IMR-90 (cell line): ENCODE measurements at regions not wholly inside any gene's neighbourhood (a gene's known extent, or its start where the extent isn't known, plus 50 kb on each side); places are given as distances from the start of the nearest gene placed in this dataset.

ENCODE experiments used
- ATAC-seq: fragments of 200-7000 bp; cut with Tn5 transposase; 2 replicates; pipeline ENCODE4 v1.9.1; 2020; ENCODE audit warnings: low read depth, mild to moderate bottlenecking, moderate library complexity
- BruUV-seq: library from RNA; stranded (reverse); fragments of 400-500 nt; replicated peaks from 2 replicates; lab custom pipeline; 2021; lab: Mats Ljungman, UMichigan
- CTCF ChIA-PET: fragments of 300-600 bp; formaldehyde crosslinking; extraction: SDS; loops from one replicate; lab custom pipeline; 2021; ENCODE audit warnings: antibody characterized with exemption; lab: Yijun Ruan, JAX
- POLR2A ChIA-PET: fragments of 300-600 bp; sonication (Branson Sonifier 250); formaldehyde crosslinking; loops from one replicate; lab custom pipeline; 2022; ENCODE audit warnings: antibody characterized with exemption; ENCODE audit not compliant: unreplicated experiment; lab: Charles Lee
- DNase-seq: peaks from one replicate; pipeline ENCODE4 v3.0.0; 2013
- H2AFZ ChIP-seq: replicated peaks from 2 replicates; pipeline ENCODE3; 2013; ENCODE audit warnings: low read length, mild to moderate bottlenecking; ENCODE audit not compliant: poor library complexity
- H2AK5ac ChIP-seq: 2 replicates; pipeline ENCODE4 v1.6.1; 2013; ENCODE audit warnings: low read depth, low read length, inconsistent platforms
- H2AK9ac ChIP-seq: replicated peaks from 2 replicates; pipeline ENCODE3; 2013; ENCODE audit warnings: mild to moderate bottlenecking, low read depth, low read length, moderate library complexity; ENCODE audit not compliant: poor library complexity
- H2BK120ac ChIP-seq: 2 replicates; pipeline ENCODE4 v1.6.1; 2013; ENCODE audit warnings: low read depth, low read length, inconsistent platforms
- H2BK15ac ChIP-seq: 3 replicates; pipeline ENCODE4 v1.6.1; 2013; ENCODE audit warnings: low read depth, low read length, inconsistent platforms
- H2BK20ac ChIP-seq: 2 replicates; pipeline ENCODE4 v1.6.1; 2013; ENCODE audit warnings: low read depth, mild to moderate bottlenecking, inconsistent platforms, low read length, moderate library complexity
- H2BK5ac ChIP-seq: 2 replicates; pipeline ENCODE4 v1.6.1; 2013; ENCODE audit warnings: mild to moderate bottlenecking, low read depth, low read length, inconsistent platforms; ENCODE audit not compliant: poor library complexity, severe bottlenecking
- H3K14ac ChIP-seq: replicated peaks from 2 replicates; pipeline ENCODE4 v1.6.1; 2013; ENCODE audit warnings: low read depth, low read length, inconsistent platforms
- H3K18ac ChIP-seq: 2 replicates; pipeline ENCODE4 v1.6.1; 2013; ENCODE audit warnings: low read depth, low read length, control low read depth
- H3K23ac ChIP-seq: 2 replicates; pipeline ENCODE4 v1.6.1; 2013; ENCODE audit warnings: low read depth, low read length, inconsistent platforms
- H3K27ac ChIP-seq: 2 replicates; pipeline ENCODE4 v1.5.1; 2013; ENCODE audit warnings: mild to moderate bottlenecking, control low read depth, low read length; ENCODE audit not compliant: insufficient read depth
- H3K27me3 ChIP-seq: 2 replicates; pipeline ENCODE4 v1.6.1; 2013; ENCODE audit warnings: low read length; ENCODE audit not compliant: control insufficient read depth, insufficient read depth
- H3K36me3 ChIP-seq: 2 replicates; pipeline ENCODE4 v1.6.1; 2013; ENCODE audit warnings: low read length, mixed read lengths; ENCODE audit not compliant: control insufficient read depth, insufficient read depth
- H3K4ac ChIP-seq: 2 replicates; pipeline ENCODE4 v1.6.1; 2013; ENCODE audit warnings: low read depth, low read length, inconsistent platforms
- H3K4me1 ChIP-seq: 2 replicates; pipeline ENCODE4 v1.6.1; 2013; ENCODE audit warnings: low read length, mixed read lengths; ENCODE audit not compliant: control insufficient read depth, insufficient read depth
- H3K4me2 ChIP-seq: 2 replicates; pipeline ENCODE4 v1.6.1; 2013; ENCODE audit warnings: low read depth, mild to moderate bottlenecking, control low read depth, low read length, moderate library complexity
- H3K4me3 ChIP-seq: 2 replicates; pipeline ENCODE4 v1.5.1; 2013; ENCODE audit warnings: low read depth, mild to moderate bottlenecking, control low read depth, low read length, moderate library complexity; ENCODE audit not compliant: insufficient read depth
- H3K56ac ChIP-seq: 2 replicates; pipeline ENCODE4 v1.6.1; 2013; ENCODE audit warnings: low read length, inconsistent platforms; ENCODE audit not compliant: insufficient read depth; ENCODE audit errors: extremely low read depth
- H3K79me1 ChIP-seq, 2 experiments: 2 replicates each; pipeline ENCODE4 v1.6.1; 2013; ENCODE audit warnings: low read length in 2 of 2, inconsistent platforms in 1 of 2, low read depth in 1 of 2
- H3K9ac ChIP-seq: 2 replicates; pipeline ENCODE4 v1.6.1; 2013; ENCODE audit warnings: low read depth, low read length, control low read depth
- H3K9me1 ChIP-seq: 2 replicates; pipeline ENCODE4 v1.6.1; 2013; ENCODE audit warnings: low read length, inconsistent platforms; ENCODE audit not compliant: insufficient read depth
- H3K9me3 ChIP-seq: 2 replicates; pipeline ENCODE4 v1.6.1; 2013; ENCODE audit warnings: low read length; ENCODE audit not compliant: control insufficient read depth, insufficient read depth
- H4K20me1 ChIP-seq: 2 replicates; pipeline ENCODE4 v1.6.1; 2013; ENCODE audit warnings: low read length, inconsistent platforms; ENCODE audit not compliant: insufficient read depth
- H4K5ac ChIP-seq: 2 replicates; pipeline ENCODE4 v1.6.1; 2013; ENCODE audit warnings: mild to moderate bottlenecking, low read depth, low read length, control low read depth
- H4K8ac ChIP-seq, 2 experiments: 2 replicates each; pipeline ENCODE4 v1.6.1; 2013; ENCODE audit warnings: low read depth in 2 of 2, low read length in 2 of 2, control low read depth in 1 of 2, inconsistent platforms in 1 of 2
- H4K91ac ChIP-seq: 2 replicates; pipeline ENCODE4 v1.6.1; 2013; ENCODE audit warnings: low read depth, low read length, inconsistent platforms; ENCODE audit not compliant: insufficient read depth
- FOS ChIP-seq: fragments of 150-350 bp; IDR thresholded peaks from 2 replicates; pipeline ENCODE4 v1.6.1; 2016; ENCODE audit warnings: low read depth, low read length
- NFE2L2 ChIP-seq: fragments of 150-350 bp; IDR thresholded peaks from 2 replicates; pipeline ENCODE4 v1.6.1; 2016; ENCODE audit warnings: low read depth, mild to moderate bottlenecking, low read length
- POLR2A ChIP-seq: IDR thresholded peaks from 2 replicates; pipeline ENCODE4 v1.6.1; 2012; ENCODE audit warnings: mild to moderate bottlenecking, low read depth, low read length
- RCOR1 ChIP-seq: IDR thresholded peaks from 2 replicates; pipeline ENCODE4 v1.6.1; 2012; ENCODE audit warnings: mild to moderate bottlenecking, low read length, improper control_type of control experiment; ENCODE audit not compliant: insufficient replicate concordance
- RFX5 ChIP-seq: IDR thresholded peaks from 2 replicates; pipeline ENCODE4 v1.8.0; 2012; ENCODE audit warnings: low read depth, mild to moderate bottlenecking, low read length, moderate library complexity
- WGBS, 2 experiments: methylation state at CpG; one replicate each; pipeline versions ENCODE4 v1.1.5 to v1.1.7; 2013; ENCODE audit warnings: missing lambda C conversion rate in 2 of 2; ENCODE audit not compliant: insufficient read length in 1 of 2; ENCODE audit errors: extremely low coverage in 2 of 2; 5-methylcytosine and 5-hydroxymethylcytosine counted together
- dilution Hi-C: fragments of 300-500 bp; cut with HindIII; formaldehyde crosslinking; loops from one replicate; pipeline ENCODE4 v1.14.3; 2018; ENCODE audit warnings: low sequenced_read_pairs; ENCODE audit not compliant: unreplicated experiment
- in situ Hi-C: fragments of 300-500 bp; cut with MboI; formaldehyde crosslinking; loops from 3 replicates; pipeline ENCODE4 v1.14.3; 2019; ENCODE audit warnings: low sequenced_read_pairs, inconsistent platforms, mixed read lengths
- intact Hi-C: fragments of 100-400 bp; cut with micrococcal nuclease; formaldehyde crosslinking; loops from 2 replicates; pipeline ENCODE4 v1.10.0; 2022

DNA sequence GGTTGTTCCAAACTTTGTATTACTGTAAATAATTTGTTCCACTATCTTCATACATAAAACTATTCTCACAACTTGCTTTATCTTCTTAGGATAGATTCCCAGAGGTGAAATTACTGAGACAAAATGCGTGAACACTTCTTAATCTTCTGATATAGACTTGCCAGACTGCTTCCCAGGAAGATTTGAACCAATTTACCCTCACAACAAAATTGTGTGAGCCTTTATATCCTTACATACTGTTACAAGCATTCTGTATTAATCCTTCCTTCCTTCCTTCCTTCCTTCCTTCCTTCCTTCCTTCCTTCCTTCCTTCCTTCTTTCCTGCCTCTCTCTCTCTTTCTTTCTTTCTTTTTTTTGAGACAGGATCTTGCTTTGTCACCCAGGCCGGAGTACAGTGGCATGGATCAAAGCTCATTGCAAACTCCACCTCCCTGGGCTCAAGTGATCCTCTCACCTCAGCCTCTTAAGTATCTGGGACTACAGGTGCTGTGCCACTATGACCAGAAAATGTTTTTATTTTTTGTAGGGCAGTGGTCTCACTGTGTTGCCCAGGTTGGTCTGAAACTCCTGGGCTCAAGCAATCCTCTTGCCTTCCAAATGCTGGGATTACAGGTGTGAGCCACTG lies 57.1 kb upstream of the SSR3 start:
- Histone ChIP-seq H3K18ac (no peak overlapping the region), H3K79me1 (no peaks in the 10 kb centered on the region), H4K91ac (no peak overlapping the region), H2BK20ac (no peak overlapping the region), H3K23ac (no peak overlapping the region), H3K9me3 (no peaks in the 10 kb centered on the region), H2BK120ac (no peak overlapping the region), H2BK15ac (no peak overlapping the region), H3K36me3 (no peaks in the 10 kb centered on the region), H4K20me1 (no peaks in the 10 kb centered on the region), H2AK9ac (no peak overlapping the region), H3K9ac (no peak overlapping the region), H3K9me1 (peaks cover 12% of the 10 kb centered on the region), H4K8ac (no peak overlapping the region), H3K4ac (no peak overlapping the region), H2AFZ (no peak overlapping the region), H2AK5ac (no peak overlapping the region), H3K4me1 (peaks cover 8% of the 10 kb centered on the region), H3K14ac (no peak overlapping the region), H2BK5ac (no peak overlapping the region), H3K4me3 (no peak overlapping the region), H3K4me2 (no peak overlapping the region), H3K56ac (no peak overlapping the region), H3K27me3 (no peaks in the 10 kb centered on the region), H4K5ac (no peak overlapping the region), H3K27ac (no peak overlapping the region)
- ChIA-PET CTCF (no interaction called here), POLR2A (interaction anchor here (0.7 kb wide), 1 partner anchor 476 kb away, joined by 10 read pairs; no protein-coding TSS in a partner anchor)
- WGBS, 2 experiments, result no CpG with 5 or more reads among the region's 2 CpGs
- ATAC-seq, result no peak
- DNase-seq, result no peak
- intact Hi-C loops (no loop called here), dilution Hi-C loops (no loop called here), in situ Hi-C loops (no loop called here)
- BruUV-seq, result no TSS peak
- no peak for TF ChIP-seq RCOR1
- TF ChIP-seq FOS, result no peak
- no peak for TF ChIP-seq NFE2L2
- TF ChIP-seq POLR2A, result no peak
- no peak for TF ChIP-seq RFX5
